HG03432 (cell line): ENCODE measurements at regions not wholly inside any gene's neighbourhood (a gene's known extent, or its start where the extent isn't known, plus 50 kb on each side); places are given as distances from the start of the nearest gene placed in this dataset.

Source experiments
- ATAC-seq: cut with Tn5 transposase; IDR thresholded peaks from one replicate; pipeline ENCODE4 v1.9.1; 2021; ENCODE audit warnings: mild to moderate bottlenecking, moderate library complexity; ENCODE audit not compliant: unreplicated experiment

GRCh38 chr7:33806298-33807154 lies 98.8 kb upstream of the BMPER start:
- no peak for ATAC-seq

DNA sequence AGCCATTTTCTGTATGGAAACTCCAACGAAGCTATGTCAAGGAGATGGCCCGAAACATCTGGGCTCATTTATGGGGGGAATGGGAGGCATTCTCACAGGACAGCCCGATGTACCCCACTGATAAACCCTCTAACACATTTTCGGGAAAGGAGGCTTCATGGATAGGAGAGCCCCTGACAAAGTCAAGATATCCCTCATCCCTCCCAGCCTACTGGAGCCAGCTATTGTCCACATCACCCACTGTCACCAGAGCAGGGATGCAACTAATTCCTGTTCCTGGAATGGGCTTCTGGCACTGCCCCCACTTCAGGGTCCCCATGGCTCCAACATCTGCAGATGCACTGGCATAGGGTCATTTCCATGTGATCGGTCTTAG lies 98.2 kb upstream of the BMPER start:
- ATAC-seq: no peak

GRCh38 chr7:33807779-33808482 lies 97.4 kb upstream of the BMPER start:
- ATAC-seq: no peak

DNA sequence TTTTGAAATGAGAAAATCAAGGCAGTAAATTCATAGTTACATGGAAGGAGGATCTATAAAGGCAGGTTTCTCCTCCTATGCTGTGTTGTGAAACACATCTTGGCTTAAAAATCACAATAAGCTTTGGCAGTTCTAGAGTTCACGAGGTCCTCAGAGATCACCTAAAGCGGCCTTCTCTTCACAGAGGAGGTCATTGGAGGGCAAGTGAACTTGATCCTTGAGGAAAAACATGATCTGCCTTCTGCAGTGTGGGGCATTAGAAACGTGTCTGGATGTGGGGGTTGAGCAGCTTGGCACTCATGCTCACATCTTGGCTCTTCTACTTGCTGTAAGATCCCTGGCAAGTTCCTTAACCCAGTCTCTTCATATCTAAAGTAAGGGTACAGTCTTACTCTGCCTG lies 96.1 kb upstream of the BMPER start:
- ATAC-seq: no peak

- ATAC-seq: no peak
These were observed 95.0 kb upstream of the BMPER start for GRCh38 chr7:33810356-33810755.

- no peak for ATAC-seq
These were observed 92.0 kb upstream of the BMPER start for GRCh38 chr7:33813331-33813730.

GRCh38 chr7:33814400-33814799 lies 90.9 kb upstream of the BMPER start:
- ATAC-seq: no peak

- no peak for ATAC-seq
These were observed 90.4 kb upstream of the BMPER start for GRCh38 chr7:33814936-33815335.

GRCh38 chr7:33815336-33815735 lies 90.0 kb upstream of the BMPER start:
- ATAC-seq: no peak

DNA sequence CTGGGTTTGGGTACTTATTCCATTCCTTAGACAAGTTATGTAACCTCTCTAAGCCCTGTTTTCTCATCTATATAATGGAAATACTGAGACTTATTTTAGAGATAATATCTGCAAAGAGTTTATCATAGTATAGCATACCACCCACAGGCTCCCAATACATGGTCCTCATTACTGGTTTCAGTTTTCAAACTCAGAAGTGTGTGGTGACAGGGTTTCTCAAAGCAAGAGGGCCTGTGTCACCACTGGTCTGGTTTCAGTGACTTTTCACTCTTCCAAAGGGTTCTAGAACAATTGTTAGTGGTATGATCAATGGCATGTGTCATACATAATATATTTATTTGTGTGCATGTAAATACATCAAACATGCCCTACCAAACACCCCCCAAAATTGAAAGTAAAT lies 89.2 kb upstream of the BMPER start:
- ATAC-seq: no peak

GRCh38 chr7:33819658-33820057 lies 85.7 kb upstream of the BMPER start:
- no peak for ATAC-seq

- ATAC-seq: no peak
These were observed 85.1 kb upstream of the BMPER start for GRCh38 chr7:33820206-33820605.

DNA sequence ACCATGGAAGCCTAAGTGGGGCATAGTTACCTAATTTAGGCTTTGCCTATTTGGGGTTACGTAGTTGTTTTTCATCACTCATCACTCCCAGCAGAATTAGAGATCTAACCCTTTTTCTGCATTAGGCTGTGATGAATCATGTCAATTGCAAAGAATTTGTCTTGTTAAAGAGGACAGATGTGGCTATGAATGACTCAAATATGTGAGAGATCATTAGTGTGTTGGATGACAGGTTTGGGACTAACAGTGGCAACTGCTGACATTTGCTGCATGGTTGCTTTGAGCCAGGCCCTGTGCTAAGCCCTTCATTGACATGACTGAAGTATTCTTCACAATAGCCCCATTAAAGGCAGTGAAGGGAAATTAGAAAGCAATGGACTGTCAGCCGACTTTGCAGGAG lies 83.4 kb upstream of the BMPER start:
- no peak for ATAC-seq

DNA sequence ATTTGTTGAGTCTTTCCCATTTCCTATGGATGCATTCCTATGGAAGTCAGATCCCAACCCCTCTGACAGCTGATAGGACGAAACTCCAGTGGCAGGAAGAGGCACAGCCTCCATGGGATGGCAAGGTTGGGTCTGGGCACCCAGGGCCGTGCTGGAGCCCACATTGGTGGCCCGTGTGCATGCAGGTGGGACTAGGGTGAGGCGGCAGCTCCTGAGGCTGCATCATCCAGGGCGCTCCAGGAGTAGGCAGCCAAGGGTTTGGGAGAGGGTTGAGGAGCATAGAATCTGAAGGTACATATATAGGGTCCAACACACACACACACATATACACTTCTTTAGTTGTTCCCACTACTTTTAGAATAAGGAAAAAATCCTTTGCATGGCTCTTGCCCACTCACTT lies 81.4 kb upstream of the BMPER start:
- ATAC-seq: no peak

DNA sequence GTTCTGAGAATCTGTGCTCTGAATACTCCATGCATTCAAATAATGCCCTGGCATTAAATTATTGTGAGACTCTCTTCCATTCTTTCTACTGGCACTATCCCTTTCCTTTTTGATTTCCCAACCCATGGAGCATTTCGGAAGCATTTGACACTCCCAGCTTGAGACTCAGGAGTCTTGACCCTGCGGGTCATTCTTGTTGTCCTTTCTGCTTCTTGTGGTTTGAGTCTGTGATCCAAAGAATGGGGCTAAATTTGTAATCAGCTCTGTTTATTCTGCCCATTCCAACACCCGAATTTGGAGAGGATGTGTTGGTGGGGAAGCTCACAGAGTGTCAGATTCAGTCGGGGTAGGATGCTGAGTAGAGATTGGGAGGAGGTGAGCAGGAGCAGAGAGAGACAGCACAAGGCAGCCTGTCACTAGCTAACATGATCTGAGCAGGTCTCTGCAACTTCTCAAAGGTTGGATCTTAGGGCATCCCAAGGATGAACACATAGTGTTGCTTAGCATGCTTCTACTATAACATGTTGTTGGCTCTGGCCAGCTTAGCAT lies 80.4 kb upstream of the BMPER start:
- ATAC-seq: no peak

GRCh38 chr7:33825644-33826043 lies 79.7 kb upstream of the BMPER start:
- ATAC-seq: no peak

DNA sequence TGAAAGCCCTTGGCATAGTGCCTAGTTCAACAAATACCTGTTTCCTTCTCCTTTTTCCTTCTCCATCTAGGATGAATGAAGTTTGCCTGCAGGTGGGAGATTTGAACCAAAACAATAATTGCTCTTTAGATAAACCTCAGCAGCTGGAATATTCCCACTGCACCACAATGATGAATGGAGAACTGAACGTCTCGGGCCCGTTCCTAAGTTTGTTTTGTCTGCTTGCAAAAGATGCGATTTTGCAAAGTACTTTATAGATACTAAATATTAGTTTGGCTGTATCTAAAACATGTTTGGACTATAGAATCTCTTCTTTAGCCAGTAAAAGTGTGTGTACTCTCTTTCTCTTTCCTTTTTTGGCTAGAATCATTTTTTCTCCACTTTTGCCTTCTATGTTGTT lies 75.8 kb upstream of the BMPER start:
- no peak for ATAC-seq

- ATAC-seq: no peak
These were observed 73.8 kb upstream of the BMPER start for GRCh38 chr7:33831389-33832141.

- ATAC-seq: no peak
These were observed 73.0 kb upstream of the BMPER start for GRCh38 chr7:33832271-33832721.

- ATAC-seq: no peak
These were observed 68.5 kb upstream of the BMPER start for GRCh38 chr7:33836797-33837355.

DNA sequence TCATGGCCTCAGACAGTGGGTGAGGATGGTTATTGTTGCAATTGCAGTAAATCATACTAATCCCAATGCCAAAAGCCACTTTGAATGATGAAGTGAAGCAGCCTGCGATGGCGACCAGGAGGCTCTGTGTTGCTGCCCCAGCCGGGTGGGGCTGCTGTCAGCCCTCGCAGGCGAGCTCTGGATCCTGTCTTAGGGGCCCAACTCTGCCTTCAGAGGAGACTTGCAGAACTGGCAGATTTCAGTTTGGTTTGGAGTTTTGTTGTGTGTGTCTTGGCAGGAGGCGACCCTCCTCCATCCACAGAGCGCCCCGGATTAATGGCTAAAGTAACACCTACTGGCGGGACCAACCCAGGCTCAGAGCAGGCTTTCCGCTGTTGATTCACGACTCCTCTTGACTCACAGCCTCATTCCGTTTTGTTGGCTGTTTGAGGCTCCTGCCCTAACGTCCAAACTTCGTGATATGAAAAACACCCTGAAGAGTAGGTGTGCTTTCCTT lies 67.9 kb upstream of the BMPER start:
- no peak for ATAC-seq
